SH-SY5Y (cell line): ENCODE measurements at regions not wholly inside any gene's neighbourhood (a gene's known extent, or its start where the extent isn't known, plus 50 kb on each side); places are given as distances from the start of the nearest gene placed in this dataset.

Experiments used
- GATA2 ChIP-seq: IDR thresholded peaks from 2 replicates; pipeline ENCODE4 v1.6.1; 2011; ENCODE audit warnings: mild to moderate bottlenecking, low read depth, low read length
- GATA3 ChIP-seq: IDR thresholded peaks from 2 replicates; pipeline ENCODE4 v1.6.1; 2011; ENCODE audit warnings: low read depth, mild to moderate bottlenecking, low read length, moderate library complexity

- no peak for TF ChIP-seq GATA3
- TF ChIP-seq GATA2 = no peak
Observed at GRCh38 chr6:165744555-165745228, 81.7 kb upstream of the PDE10A start.

GRCh38 chr6:165743366-165743898 is 80.4 kb upstream of the PDE10A start:
- no peak for TF ChIP-seq GATA3

- TF ChIP-seq GATA2 = no peak
Observed at GRCh38 chr6:165742047-165742446, 79.0 kb upstream of the PDE10A start.

GRCh38 chr6:165737396-165737795 is 74.4 kb upstream of the PDE10A start:
- TF ChIP-seq GATA3 = no peak
- TF ChIP-seq GATA2 = no peak

- no peak for TF ChIP-seq GATA3
- no peak for TF ChIP-seq GATA2
Observed at GRCh38 chr6:165735065-165735464, 72.0 kb upstream of the PDE10A start.

- TF ChIP-seq GATA2 (no peak), GATA3 (no peak)
Observed at GRCh38 chr6:165733489-165733791, 70.4 kb upstream of the PDE10A start.

GRCh38 chr6:165732696-165733488 is 69.9 kb upstream of the PDE10A start:
- TF ChIP-seq GATA3 = no peak
- TF ChIP-seq GATA2 = no peak

- TF ChIP-seq GATA3 (no peak), GATA2 (no peak)
Observed at GRCh38 chr6:165729307-165729936, 66.4 kb upstream of the PDE10A start.

GRCh38 chr6:165728216-165728615 is 65.2 kb upstream of the PDE10A start:
- TF ChIP-seq GATA3 (no peak), GATA2 (no peak)

- TF ChIP-seq GATA3 (no peak), GATA2 (no peak)
Observed at GRCh38 chr6:165726965-165727381, 63.9 kb upstream of the PDE10A start.

GRCh38 chr6:165726290-165726875 is 63.3 kb upstream of the PDE10A start:
- TF ChIP-seq GATA3 = no peak
- no peak for TF ChIP-seq GATA2

GRCh38 chr6:165725201-165725600 is 62.2 kb upstream of the PDE10A start:
- TF ChIP-seq GATA2 (no peak), GATA3 (no peak)

GRCh38 chr6:165723326-165723725 is 60.3 kb upstream of the PDE10A start:
- TF ChIP-seq GATA2 (no peak), GATA3 (no peak)

- TF ChIP-seq GATA3 (no peak), GATA2 (no peak)
Observed at GRCh38 chr6:165722022-165722421, 59.0 kb upstream of the PDE10A start.
